ENCODE measurements at regions not wholly inside any gene's neighbourhood (a gene's known extent, or its start where the extent isn't known, plus 50 kb on each side); places are given as distances from the start of the nearest gene placed in this dataset.

GRCh38 chr2:101533561-101534148 lies 58.7 kb upstream of the RFX8 start:
- Mint-ChIP-seq H3K27me3 (no peaks in the 10 kb centered on the region), H3K4me1 (no peaks in the 10 kb centered on the region), H3K4me3 (no peak overlapping the region), H3K9me3 (no peaks in the 10 kb centered on the region), H3K27ac (ENCODE audit: low read depth) (no peak overlapping the region), H3K36me3 (ENCODE audit: insufficient read depth) (no peaks in the 10 kb centered on the region)
- ATAC-seq (replicated peaks; ENCODE audit: extremely low read depth, poor library complexity, severe bottlenecking): no peak
- DNase-seq (ENCODE audit: low spot score in 2 of 2): no peak

DNA sequence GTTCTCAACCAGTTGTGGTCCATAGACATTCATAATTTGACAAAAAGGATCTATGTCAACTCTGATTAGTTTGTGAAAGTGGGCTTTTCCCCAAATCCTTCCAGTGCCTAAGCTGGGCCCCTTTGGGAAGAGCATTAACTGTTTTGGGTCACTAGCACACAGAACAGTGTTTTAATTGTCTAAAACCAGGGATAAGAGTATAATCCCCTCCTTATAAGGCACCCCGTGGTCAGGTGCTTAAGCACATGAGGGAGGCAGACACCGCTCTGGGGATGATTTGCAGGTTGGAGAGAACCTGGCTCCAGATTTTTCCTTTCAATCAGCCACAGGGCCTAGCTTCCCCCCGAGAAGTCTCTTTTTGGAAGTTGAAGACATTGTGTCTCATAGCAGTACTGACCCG lies 53.6 kb upstream of the RFX8 start:
- Mint-ChIP-seq H3K27ac (ENCODE audit: low read depth) (no peak overlapping the region), H3K9me3 (no peaks in the 10 kb centered on the region), H3K4me3 (no peak overlapping the region), H3K27me3 (peaks cover 17% of the 10 kb centered on the region), H3K36me3 (ENCODE audit: insufficient read depth) (no peaks in the 10 kb centered on the region), H3K4me1 (no peaks in the 10 kb centered on the region)
- DNase-seq (ENCODE audit: low spot score in 2 of 2) (no peak), ATAC-seq (replicated peaks; ENCODE audit: extremely low read depth, poor library complexity, severe bottlenecking) (no peak)

DNA sequence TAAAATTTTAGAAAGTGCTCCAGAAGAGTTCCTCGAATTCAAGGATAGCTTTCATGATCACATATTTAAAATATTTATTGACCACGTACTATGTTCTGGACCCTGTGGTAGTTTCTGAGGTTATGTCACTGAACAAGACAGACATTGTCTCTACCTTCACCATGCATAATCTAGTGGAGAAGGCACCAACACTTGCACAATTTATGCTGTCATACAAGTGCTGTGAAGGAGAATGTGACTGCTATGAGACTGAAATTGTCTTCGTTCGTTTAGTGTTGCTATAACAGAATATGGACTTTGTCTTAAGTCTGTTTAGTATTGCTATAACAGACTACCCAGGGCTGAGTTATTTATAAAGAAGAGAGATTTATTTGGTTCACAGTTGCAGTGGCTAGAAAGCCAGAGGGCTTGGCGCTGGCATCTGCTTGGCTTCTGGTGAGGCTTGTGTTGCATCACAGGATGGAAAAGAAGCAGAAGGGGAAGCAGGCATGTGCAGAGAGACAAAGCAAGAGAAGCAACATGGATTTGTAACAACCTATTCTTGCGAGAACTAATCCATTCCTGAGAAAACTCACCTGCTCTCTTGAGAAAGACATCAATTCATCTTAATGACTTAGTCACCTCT lies 50.0 kb upstream of the RFX8 start:
- Mint-ChIP-seq H3K27ac (ENCODE audit: low read depth) (no peak overlapping the region), H3K36me3 (ENCODE audit: insufficient read depth) (no peaks in the 10 kb centered on the region), H3K4me3 (no peak overlapping the region), H3K9me3 (no peaks in the 10 kb centered on the region), H3K4me1 (no peaks in the 10 kb centered on the region), H3K27me3 (peaks cover 17% of the 10 kb centered on the region)
- no peak for ATAC-seq (replicated peaks; ENCODE audit: extremely low read depth, poor library complexity, severe bottlenecking)
- DNase-seq (ENCODE audit: low spot score in 2 of 2): no peak
